ENCODE measurements at regions not wholly inside any gene's neighbourhood (a gene's known extent, or its start where the extent isn't known, plus 50 kb on each side); places are given as distances from the start of the nearest gene placed in this dataset.
"Not testable (repeated sequence)": the region's sequence is repeated elsewhere in the genome, so short reads cannot be mapped to it uniquely, and the experiment has no call there.

DNA sequence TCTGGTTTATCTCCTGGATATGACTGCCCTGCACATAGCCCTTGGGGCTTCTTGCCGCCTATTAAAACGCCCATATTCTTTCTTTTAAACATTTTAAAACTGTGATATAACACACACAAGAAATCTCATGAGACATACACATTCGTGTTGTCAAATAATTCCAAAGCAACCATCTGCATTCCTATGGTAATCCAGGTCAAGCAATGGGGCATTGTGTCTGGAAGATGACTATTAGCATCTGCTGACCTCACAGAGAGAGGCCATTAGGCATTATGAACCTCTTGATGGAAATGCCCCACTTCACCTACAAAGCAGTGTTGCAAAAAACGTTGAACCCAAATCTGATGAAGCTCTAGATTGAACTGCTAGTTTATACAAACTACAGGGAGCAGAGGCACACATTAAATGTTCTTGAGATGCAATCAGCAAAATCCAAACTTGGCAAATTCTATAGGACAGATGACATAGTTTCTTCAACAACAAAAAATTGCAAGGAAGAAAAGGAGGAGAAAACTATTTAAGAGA is 513.8 kb upstream of the CCDC196 start:
- DNase-seq (ENCODE audit: low read depth) = no peak

DNA sequence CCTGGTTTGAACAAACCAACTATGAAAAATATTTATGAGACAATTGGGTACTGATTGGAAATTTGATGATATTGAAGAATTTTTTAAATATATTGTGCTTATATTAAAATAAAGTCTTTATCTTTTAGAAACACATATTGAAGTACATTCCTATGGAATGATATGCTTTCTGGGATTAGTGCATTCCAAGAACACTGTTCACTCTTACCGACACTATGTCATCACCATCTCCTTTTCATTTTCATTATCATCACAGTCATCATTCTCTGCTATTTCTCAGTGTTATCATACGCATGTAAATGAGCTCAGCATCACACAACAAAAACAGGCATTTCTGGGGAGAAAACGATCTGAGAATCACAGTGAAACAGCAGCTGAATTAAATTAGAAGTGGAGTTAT is 513.3 kb upstream of the CCDC196 start:
- no peak for DNase-seq (ENCODE audit: low read depth)

DNA sequence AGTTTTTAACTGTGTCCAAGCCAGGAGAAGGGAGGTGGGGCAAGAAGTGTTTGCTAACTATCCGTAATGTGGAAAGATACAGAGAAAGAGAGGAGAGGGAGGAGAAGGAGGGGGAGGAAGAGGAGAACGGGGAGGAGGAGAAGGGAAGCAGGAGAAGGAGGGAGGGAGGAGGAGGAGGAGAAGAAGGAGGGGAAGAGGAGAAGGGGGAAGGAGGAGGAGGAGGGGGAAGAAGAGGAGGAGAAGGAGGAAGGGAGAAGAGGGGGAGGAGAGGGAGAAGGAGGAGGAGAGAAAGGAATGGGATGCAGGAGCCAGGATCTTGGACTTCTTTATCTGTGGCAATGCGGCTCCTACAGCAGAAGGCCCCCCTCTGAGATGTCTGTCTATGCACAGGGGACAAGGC is 510.3 kb upstream of the CCDC196 start:
- no peak for DNase-seq (ENCODE audit: low read depth)

DNA sequence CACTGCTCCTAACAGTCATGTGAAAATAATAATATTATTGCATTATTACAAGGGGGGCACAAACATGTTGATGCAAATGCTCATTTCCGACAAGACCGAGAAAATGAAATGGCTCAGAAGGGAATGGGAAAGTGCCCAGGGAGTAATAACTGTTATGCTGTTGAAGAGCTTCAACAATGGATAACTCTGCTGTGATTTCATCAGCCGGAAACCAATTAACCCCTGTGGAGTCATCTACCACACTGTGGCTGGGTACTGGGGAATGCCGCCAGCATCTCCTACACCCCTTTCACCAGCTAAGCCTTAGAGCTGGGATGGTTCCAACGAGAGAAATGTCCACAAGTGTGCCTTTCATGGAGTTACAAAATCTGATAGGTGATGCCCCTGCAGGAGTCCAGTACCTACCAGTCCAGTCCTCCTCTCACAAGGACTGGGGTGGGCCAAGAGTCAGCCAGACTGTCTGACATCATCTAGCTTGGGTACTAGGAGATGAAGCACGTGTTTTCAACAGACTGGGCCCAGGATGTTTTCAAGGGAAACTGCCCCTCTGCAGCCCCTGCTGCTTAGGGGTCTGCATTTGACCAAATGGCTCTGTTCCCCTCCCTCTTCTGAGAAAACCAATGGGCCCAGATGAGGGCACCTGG is 509.3 kb upstream of the CCDC196 start:
- DNase-seq (ENCODE audit: low read depth) = no peak

DNA sequence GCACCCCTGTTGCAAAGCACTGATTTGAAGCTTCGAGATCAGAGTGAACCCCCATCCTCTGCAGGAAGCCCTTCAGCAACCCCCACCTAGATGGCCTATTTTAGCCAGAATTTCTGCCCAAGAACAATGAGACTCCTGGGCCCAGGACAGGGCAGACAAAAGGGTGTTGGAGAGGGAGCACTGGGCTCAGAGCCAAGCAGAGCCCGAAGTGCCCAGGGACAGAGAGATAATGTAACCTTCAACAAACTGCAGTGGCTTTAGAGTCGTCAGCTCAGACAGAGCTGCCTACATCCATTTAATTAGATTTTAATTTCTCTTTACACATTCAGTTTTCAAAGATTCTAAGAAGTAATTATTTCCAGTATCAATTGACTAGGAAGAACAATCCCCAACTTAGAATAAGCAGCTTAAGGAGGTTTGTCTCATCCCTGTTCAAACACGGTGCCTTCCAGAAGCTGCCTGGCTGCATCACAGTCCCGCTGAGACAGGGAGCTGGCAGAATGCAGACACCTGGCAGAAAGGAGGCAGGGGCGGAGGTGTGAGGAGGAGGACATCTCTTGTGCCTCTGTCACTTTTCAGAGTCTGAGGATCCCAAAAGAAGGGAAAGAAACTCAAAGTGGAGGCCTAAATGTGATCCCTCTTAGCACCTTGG is 504.9 kb upstream of the CCDC196 start:
- no peak for DNase-seq (ENCODE audit: low read depth)

DNA sequence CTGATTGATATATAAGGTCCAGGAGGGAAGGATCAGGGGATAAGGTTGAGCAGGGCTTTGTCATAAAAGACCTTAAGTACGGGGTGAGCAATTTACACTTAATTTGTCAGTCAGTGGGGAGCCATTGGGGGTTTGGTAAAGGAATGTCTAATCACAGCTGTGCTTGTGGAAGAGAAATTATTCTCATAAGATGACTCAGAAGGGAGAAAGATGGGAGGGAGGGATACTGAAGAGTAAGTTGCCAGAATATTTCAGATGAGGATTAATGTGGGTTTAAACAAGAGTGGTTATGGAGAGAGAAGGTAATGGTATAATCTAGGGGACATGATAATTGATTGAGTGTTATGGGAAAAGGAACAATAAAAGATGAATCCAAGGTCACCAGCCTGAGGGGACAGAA is 500.1 kb upstream of the CCDC196 start:
- no peak for DNase-seq (ENCODE audit: low read depth)

DNA sequence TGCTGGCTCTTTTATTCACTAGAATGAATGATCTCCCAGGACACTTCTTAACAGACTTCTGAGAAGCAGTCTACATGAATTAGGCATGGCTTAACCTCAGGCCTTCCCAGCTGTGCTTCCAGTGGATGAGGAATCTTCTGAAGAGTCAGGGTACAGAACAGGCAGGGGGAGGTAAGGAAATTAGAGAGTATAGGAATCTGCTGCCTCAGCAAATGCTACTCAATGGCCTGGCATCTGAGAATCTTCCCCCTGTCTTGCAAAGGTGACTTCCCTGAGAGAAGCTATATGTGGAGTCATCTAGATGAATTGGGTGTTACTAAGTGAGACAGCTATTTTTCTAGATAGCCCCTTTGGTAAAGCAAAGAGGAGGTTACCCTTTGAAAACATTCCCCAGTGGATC is 496.2 kb upstream of the CCDC196 start:
- DNase-seq (ENCODE audit: low read depth) = no peak

DNA sequence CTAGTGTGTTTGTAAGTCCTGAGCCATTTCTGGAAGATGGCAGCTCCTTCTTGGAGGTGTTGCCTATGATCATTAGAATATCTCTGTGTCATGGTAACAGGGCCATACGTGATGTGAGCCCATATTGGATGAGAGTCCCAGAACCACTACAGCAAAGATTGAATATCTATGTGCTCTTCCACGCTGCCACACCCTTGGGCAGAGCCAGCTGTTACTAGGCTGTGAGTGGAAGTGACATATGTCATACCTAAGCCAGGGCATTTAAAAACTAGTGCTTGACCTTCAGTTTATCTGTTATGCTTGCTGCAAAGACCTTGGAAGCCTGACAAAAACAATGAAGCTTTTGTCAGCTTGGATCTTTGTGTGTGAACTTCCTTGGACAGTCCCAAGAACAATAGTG is 495.1 kb upstream of the CCDC196 start:
- no peak for DNase-seq (ENCODE audit: low read depth)

DNA sequence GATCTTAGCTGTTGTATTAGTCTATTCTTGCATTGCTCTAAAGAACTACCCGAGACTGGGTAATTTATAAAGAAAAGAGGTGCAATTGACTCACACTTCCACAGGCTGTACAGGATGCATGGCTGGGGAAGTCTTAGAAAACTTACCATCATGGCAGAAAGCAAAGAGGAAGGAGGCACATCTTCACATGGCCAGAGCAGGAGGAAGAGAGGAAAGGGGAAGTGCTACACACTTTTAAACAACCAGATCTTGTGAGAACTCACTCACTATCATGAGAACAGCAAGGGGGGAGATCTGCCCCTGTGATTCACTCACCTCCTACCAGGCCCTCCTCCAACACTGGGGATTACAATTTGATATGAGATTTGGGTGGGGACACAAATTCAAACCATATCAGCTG is 494.2 kb upstream of the CCDC196 start:
- not testable (repeated sequence) for DNase-seq (ENCODE audit: low read depth)

DNA sequence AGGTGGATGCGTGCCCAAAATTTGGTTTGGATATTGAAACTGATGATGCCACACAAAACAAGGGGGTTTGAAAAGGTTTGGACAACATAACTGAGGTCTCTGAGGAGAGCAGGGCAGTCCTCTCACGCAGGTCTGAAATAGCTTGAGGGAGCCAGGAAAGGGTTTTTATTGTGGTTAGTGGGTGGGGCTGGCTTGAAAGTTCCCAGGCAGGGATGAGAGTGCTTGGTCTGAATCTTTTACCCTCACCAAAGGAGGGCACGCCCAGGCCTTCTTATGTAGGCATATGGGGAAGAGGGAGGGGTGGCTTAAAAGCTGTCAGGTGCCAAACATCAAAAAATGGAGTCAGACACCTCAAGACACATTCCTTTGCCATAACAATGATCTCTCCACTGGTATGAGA is 493.1 kb upstream of the CCDC196 start:
- no peak for DNase-seq (ENCODE audit: low read depth)

DNA sequence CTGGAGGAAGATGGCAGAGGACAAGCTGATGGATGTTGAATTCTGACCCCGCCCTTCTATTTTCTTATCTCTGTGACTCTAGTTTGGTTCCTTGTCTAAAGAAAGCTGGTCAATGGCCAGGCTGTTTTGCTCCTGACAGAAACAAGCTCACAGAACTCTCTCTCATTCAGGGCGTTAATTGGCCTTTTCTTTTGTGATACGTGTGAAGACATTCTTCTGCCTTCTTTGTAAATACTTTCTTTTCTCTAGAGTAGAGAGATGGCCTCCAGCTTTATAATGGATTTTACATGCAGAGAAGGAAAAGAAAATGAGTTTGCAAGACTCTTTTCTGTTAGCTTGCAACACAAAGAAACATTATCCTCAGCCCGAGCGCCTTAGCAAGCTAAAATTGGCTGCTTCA is 492.2 kb upstream of the CCDC196 start:
- DNase-seq (ENCODE audit: low read depth) = no peak

DNA sequence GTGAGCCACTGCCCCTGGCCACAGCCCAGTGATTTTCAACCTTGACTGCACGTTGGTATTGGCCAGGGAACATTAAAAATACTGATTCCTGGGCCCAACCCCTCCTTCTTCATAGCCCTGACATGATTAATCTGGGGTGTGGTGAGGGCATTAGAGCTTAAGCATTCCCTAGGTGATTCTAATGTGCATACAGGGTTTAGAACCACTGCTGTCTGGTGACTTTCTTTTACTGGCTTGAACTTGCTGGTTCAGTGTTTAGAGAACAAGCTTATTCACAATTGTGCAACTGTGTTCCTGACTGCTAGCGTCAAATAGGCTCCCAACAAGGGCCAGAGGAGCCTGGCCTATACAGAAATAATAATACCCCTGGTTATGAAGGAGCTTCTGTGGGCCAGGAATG is 488.8 kb upstream of the CCDC196 start:
- no peak for DNase-seq (ENCODE audit: low read depth)

DNA sequence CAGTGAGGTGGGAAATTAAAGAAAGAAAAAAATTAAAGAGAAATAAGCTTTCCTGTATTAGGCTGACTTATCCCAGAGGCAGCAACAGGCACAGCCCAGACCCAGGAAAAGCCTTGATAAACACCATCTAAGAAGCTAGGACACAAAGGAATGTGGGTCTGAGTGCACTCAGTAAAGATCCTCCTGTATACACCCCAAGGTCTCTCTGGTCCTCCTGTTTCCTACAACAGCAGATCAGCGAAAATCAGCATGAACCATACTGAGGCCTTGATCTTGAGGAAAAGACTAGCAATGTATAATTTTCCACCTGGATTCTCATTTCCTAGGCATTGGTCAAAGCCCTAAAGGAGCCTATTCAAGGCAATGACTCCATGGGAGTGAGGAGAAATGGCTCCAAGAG is 486.3 kb upstream of the CCDC196 start:
- DNase-seq (ENCODE audit: low read depth) = no peak

DNA sequence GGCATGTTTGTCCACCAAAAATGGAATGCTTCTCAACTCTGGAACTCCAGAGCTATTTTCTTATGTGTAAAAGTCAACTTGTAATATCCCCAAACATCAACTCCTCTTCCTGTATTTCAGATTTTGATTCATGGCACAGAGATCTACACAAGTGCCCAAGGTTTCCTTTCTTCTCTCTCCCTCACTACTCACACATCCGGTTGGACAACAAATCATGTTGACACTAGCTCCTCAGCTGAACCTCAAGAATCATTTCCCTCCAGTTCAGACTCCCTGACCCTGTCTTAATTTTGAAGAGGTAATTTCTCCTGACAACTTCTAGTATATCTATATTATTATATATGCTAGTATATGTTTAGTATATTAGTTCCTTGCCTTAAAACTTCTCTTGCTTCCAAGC is 485.4 kb upstream of the CCDC196 start:
- DNase-seq (ENCODE audit: low read depth) = no peak

DNA sequence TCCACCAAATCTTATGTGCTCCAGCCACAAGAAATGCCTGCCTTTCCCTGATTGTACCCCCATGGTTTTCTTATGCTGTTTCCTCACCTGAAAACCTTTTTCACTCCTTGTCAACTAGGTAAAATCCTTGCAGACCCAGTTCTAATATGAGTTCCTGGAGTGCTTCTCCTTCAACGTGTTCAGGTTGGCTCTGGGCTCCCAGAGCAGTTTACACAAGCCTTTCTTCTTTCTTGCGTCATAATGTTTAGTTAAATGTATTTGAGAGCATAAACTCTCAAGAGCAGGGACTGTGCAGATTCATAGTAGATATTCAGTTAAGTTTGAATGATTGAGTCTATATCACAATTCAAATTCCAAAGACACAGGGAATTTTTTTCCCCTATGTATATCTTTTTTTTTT is 484.8 kb upstream of the CCDC196 start:
- DNase-seq (ENCODE audit: low read depth) = no peak

DNA sequence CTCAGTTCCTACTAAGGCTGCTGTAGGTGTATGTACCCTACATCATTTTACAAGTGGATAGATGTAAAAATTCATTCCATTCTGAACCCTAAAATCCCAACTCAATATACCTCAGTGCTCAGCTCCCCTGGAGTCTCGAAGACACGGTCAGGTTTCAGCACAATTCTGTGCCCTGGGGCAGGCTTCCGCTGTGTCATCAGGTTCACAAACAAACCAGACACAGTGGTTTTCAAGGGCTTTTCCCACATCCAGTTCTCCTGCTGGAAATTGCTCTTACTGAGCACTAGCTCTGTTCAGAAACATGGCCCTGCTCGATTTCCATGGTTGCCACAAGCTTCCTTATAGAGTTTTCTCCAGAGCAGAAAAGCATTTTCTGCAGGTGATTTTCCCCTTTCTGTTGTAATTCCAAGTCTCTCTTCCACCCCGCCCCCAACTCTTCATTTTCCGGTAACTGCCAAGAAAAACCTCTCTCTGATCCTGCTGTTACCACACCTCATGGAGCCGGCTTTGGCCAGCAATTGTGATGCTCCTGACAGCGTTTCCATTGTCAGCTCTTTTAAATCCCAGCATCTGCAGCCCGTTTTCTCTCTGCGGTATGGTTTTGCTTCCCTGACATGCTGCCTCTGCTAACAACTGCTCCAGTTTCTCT is 483.0 kb upstream of the CCDC196 start:
- DNase-seq (ENCODE audit: low read depth) = no peak

DNA sequence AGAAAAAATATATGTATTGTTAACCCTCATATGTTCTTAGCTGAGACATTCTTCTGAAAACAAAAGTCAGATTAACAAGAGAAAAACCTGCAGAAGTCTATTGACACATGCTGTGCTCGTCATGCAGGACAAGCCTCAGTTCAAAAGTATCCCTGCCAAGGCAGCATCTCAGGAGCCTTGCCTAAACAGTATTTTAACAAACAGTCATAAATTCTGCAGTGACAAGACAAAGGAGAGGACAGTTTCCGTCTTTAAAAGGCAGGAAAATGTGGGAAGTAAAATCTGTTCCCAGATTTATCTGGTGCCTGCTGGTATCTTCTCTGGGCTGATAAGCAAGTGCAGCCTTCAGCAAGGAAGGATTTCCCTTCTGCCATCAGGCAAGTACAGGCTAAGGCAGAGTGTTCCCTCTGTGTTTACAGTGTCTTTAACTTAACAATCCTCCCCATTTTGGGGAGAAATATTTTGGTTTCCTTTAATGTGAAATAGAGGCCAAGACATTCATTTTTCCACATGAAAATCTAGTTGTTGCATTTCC is 480.2 kb upstream of the CCDC196 start:
- DNase-seq (ENCODE audit: low read depth) = no peak

DNA sequence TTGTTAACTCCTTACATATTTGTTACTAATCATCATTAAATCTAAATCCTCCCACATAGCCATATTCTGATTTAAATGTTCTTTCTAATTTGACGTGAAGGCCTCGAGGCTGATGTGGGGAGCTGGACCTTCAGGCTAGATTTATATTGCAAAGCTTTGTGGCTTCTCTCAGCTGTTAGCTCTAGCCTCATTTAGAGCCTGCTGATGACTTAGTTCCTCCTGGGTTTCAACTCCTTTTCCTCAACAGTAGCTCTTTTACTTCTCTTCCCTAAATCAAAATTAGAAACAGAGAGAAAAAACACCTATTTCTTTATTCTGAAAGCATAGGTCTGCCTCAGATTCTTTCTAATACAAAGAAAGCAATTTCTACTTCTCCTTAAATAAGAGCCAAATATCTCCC is 477.5 kb upstream of the CCDC196 start:
- DNase-seq (ENCODE audit: low read depth) = no peak

DNA sequence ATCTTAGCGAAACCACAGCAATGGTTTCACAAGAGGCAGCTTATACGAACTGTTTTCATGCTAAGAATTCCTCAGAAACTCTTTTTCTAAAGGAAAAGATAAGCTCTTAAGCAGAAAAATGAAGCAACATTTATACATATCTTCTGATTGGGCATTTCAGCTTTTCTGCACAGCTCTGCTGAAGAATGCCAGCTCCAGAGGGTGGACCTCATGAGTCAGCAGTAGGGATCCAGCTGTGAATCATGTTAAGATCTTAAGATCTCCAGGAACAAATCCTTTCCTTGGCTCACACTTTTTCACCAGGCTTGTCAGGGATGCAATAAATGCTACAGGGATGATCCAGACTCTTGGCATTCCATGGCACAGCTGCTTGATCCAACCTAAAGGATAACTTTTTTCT is 477.1 kb upstream of the CCDC196 start:
- peak; percentile 55 for DNase-seq (ENCODE audit: low read depth)

DNA sequence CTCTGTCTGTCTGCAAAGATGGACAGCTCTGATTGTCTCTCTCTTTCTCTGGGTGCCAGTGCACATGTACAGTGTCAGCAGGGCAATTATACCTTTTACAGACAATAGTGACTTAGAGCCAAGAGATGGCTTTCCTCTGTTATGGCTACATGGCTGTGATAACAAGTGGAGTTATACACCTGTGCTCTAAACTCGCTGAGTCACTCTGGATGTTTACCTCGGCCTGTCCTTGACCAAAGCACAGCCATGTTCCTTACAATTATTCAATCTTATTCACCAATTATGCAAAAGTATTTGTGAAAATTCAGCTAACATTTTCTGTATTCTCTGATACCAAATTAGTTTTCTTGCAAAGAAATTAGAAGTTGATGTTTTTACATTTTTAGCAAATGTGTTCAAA is 475.5 kb upstream of the CCDC196 start:
- no peak for DNase-seq (ENCODE audit: low read depth)

DNA sequence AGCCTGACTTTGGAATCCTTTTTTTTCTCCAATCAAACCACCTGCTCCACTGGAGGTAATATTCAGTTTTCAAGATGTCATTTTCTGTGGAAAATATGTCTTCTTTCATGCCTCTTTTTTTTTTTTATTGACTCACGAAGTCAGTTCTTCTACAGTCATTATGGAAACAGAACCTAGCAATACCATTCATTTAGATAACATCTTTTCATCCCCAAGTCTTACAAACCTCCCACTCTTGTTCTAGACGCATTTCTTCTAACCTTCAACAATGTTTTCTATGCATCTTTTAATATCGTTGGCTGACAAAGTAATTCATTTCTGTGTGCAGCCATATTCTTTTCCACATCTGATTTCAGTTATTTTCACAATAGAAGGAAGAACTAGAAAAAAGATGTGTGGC is 474.3 kb upstream of the CCDC196 start:
- DNase-seq (ENCODE audit: low read depth) = no peak

DNA sequence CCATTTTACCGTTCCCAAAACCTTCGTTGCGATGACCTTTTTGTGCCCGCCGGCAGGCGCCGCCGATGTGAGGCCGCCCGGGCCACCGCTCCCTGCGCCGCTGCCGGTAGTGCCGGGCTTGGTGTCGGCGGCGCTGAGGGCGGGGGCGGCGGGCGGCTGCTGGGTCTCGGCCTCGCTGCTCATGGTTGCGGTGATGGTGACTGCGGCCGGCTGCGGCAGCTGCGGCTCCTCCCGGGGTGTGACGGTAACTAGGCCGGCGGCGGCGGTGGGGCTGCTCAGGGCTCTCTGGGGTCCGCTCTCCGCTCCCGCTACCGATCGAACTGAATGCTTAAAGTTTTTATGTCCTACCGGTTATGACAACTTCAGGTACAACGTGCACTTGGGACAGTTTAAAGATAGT is 472.6 kb upstream of the CCDC196 start:
- DNase-seq (ENCODE audit: low read depth) = not testable (repeated sequence)

DNA sequence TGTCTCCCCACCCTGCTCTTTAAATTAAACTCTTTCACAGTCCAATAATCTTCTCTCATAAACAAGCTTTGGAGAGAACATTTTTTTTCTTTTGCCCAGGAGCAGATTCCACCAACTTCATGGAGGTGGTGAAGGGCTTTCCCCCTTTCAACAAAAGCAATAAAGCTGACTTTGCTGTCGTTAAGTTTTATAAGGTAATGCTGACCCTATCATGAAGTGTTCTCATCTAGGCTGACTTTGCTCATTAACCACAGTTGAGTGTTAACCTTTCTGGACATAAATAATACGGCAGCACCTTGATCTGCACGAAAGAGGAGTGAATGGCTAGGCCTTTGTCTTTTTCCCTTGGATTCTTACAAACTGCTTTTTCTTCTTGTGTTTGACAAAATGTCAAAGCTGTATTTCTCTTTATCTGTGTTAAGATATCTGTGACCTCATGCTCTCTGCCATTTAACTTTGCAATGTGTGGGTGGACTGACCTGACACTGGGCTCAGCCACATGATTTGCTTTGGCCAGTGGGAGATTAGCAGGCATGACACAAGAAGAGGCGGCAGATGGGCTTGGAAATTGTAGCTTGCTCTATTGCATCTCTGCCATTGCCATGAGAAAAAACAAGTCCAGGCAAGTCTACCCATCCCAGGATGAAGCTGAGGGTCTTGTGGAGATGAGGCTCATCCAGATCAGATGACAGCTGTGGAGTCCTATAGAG is 470.9 kb upstream of the CCDC196 start:
- no peak for DNase-seq (ENCODE audit: low read depth)

Data from fibroblast of gingiva (primary cell).